ENCODE measurements at regions not wholly inside any gene's neighbourhood (a gene's known extent, or its start where the extent isn't known, plus 50 kb on each side); places are given as distances from the start of the nearest gene placed in this dataset.

DNA sequence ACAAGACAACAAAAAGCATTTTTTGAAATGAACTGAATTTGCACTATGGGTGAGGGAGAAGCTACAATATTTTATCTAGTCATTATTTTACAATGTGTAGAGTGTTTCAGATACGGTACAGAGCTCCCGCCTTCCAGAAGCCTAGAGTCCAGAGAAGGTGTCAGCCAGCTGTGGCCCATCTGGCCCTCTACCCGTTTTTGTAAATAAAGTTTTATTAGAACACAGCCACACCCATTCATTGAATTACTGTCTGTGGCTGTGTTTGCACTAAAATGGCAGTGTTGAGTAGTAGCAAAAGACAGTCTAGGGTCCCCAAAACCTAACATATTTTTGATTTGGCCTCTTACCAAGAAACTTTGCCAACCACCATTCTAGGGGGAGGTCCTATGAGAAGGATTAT, 162.0 kb downstream of the JCAD start:
- Histone ChIP-seq H4K20me1 (ENCODE audit: insufficient read depth, low read length) (no peaks in the 10 kb centered on the region), H3K4me3 (replicated peaks in 1 of 3; ENCODE audit: insufficient read depth in 1 of 3, low read depth in 2 of 3, low read length in 3 of 3) (no peak overlapping the region), H3K27me3 (ENCODE audit: control insufficient read depth in 1 of 2, insufficient read depth in 2 of 2, low read length in 2 of 2) (0 out of 5 replicates have a peak, but pooled peaks cover 0 to 7% of the 10 kb centered on the region in 2 experiments), H3K79me2 (ENCODE audit: insufficient read depth, low read length) (no peaks in the 10 kb centered on the region), H3K4me2 (ENCODE audit: low read depth, low read length) (no peak overlapping the region), H3K9ac (ENCODE audit: insufficient read depth, low read depth, low read length) (no peak overlapping the region), H3K36me3 (replicated peaks in 1 of 2; ENCODE audit: control insufficient read depth in 1 of 2, insufficient read depth in 2 of 2, low read length in 2 of 2) (no peaks in the 10 kb centered on the region), H3K4me1 (ENCODE audit: insufficient read depth, low read length) (no peaks in the 10 kb centered on the region), H3K27ac (ENCODE audit: extremely low read length, insufficient read depth, low read length) (no peak overlapping the region), H3K9me3 (ENCODE audit: low read length) (no peaks in the 10 kb centered on the region), H2AFZ (ENCODE audit: low read length) (no peak overlapping the region)
- ChIA-PET POLR2A (no interaction called here), CTCF (ENCODE audit: low intra/inter-chr PET ratio, low total read pairs) (no interaction called here)
- no peak for ATAC-seq
- in situ Hi-C loops (cut with HindIII; ENCODE audit: extremely low pct_ligation_motif_present, low pct_unique_long_range_greater_than_20kb) = no loop called here
- no peak for DNase-seq (ENCODE audit: low spot score)
- no peak for FAIRE-seq
- BruUV-seq (replicated peaks) = no TSS peak
- WGBS (ENCODE audit: low lambda C conversion rate) = 16% methylated on average over 3 of the region's 3 CpGs
- intact Hi-C loops (cut with micrococcal nuclease; ENCODE audit: unreplicated experiment) = no loop called here
- TF ChIP-seq, protein P1, sequence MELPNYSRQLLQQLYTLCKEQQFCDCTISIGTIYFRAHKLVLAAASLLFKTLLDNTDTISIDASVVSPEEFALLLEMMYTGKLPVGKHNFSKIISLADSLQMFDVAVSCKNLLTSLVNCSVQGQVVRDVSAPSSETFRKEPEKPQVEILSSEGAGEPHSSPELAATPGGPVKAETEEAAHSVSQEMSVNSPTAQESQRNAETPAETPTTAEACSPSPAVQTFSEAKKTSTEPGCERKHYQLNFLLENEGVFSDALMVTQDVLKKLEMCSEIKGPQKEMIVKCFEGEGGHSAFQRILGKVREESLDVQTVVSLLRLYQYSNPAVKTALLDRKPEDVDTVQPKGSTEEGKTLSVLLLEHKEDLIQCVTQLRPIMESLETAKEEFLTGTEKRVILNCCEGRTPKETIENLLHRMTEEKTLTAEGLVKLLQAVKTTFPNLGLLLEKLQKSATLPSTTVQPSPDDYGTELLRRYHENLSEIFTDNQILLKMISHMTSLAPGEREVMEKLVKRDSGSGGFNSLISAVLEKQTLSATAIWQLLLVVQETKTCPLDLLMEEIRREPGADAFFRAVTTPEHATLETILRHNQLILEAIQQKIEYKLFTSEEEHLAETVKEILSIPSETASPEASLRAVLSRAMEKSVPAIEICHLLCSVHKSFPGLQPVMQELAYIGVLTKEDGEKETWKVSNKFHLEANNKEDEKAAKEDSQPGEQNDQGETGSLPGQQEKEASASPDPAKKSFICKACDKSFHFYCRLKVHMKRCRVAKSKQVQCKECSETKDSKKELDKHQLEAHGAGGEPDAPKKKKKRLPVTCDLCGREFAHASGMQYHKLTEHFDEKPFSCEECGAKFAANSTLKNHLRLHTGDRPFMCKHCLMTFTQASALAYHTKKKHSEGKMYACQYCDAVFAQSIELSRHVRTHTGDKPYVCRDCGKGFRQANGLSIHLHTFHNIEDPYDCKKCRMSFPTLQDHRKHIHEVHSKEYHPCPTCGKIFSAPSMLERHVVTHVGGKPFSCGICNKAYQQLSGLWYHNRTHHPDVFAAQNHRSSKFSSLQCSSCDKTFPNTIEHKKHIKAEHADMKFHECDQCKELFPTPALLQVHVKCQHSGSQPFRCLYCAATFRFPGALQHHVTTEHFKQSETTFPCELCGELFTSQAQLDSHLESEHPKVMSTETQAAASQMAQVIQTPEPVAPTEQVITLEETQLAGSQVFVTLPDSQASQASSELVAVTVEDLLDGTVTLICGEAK (IDR thresholded peaks at IDR 0.05) = no peak
- TF ChIP-seq, protein P1 (CRISPR knock-in tag; IDR thresholded peaks at IDR 0.05) = peak; percentile 54; the same call in 1 of the 2 replicates
- no peak for TF ChIP-seq SIX4 (CRISPR knock-in tag; IDR thresholded peaks at IDR 0.05)
